ENCODE measurements at regions not wholly inside any gene's neighbourhood (a gene's known extent, or its start where the extent isn't known, plus 50 kb on each side); places are given as distances from the start of the nearest gene placed in this dataset.

DNA sequence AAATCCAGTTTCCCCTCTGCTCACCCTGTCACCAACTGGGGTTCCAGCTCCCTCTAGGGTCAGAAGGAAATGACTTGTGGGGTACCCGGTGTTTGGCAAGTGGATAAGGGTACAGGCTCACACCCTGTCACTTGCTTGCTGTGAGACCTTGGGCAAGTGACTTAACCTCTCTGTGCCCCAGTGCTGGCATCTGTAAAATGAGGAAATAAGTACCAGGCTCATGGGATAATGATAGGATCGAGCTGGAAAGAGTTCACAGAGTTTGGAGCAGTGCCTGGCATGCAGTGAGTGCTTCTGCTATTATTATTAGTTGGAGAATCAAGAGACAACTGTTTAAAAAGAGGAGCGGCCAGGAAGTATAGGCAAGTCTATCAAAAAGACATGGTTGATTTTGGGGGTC is 53.7 kb upstream of the DLX4 start:
- H2BK15ac ChIP-seq (ENCODE audit: low read depth, poor library complexity, severe bottlenecking): no peak overlapping the region
- H2BK12ac ChIP-seq (ENCODE audit: low read length in 2 of 2): no peak overlapping the region
- H3K79me1 ChIP-seq (replicated peaks; ENCODE audit: low read length, poor library complexity, severe bottlenecking): no peaks in the 10 kb centered on the region
- H2BK120ac ChIP-seq (ENCODE audit: low read depth, low read length): no peak overlapping the region
- peaks cover 35 to 49% of the 10 kb centered on the region in 2 experiments for H3K27me3 ChIP-seq (ENCODE audit: control insufficient read depth in 1 of 2, insufficient read depth in 1 of 2, low read length in 2 of 2)
- no peak overlapping the region for H2AFZ ChIP-seq (ENCODE audit: low read depth, low read length)
- no peak overlapping the region for H4K91ac ChIP-seq (ENCODE audit: low read length)
- 48% methylated on average over 3 of the region's 3 CpGs for WGBS
- H3K18ac ChIP-seq (ENCODE audit: low read depth in 1 of 2, low read length in 2 of 2): no peak overlapping the region
- H3K9ac ChIP-seq (ENCODE audit: low read length): no peak overlapping the region
- H2BK5ac ChIP-seq (ENCODE audit: low read depth, low read length, poor library complexity, severe bottlenecking): no peak overlapping the region
- no peak overlapping the region for H3K4me2 ChIP-seq (ENCODE audit: low read length, poor library complexity, severe bottlenecking)
- no peak overlapping the region for H3K14ac ChIP-seq (ENCODE audit: low read length in 2 of 2)
- H2AK5ac ChIP-seq (ENCODE audit: low read length, severe bottlenecking): no peak overlapping the region
- DNase-seq: no peak
- no peaks in the 10 kb centered on the region for H3K36me3 ChIP-seq (ENCODE audit: control insufficient read depth in 1 of 2, insufficient read depth in 2 of 2, low read depth in 1 of 2, low read length in 2 of 2)
- H3K23ac ChIP-seq (ENCODE audit: low read length in 2 of 2): no peak overlapping the region
- no peak overlapping the region for H3K27ac ChIP-seq (ENCODE audit: low read length, poor library complexity, severe bottlenecking)
- H3K9me3 ChIP-seq (ENCODE audit: control insufficient read depth, low read length): no peaks in the 10 kb centered on the region
- no peak overlapping the region for H3K4me3 ChIP-seq (ENCODE audit: insufficient read depth in 1 of 2, low read depth in 1 of 2, low read length in 2 of 2)
- H3K4ac ChIP-seq (ENCODE audit: low read depth in 1 of 2, low read length in 2 of 2): no peak overlapping the region
- peaks cover 30% of the 10 kb centered on the region for H3K4me1 ChIP-seq (ENCODE audit: control insufficient read depth, insufficient read depth, low read depth, low read length)
- H4K8ac ChIP-seq (ENCODE audit: low read length): no peak overlapping the region

DNA sequence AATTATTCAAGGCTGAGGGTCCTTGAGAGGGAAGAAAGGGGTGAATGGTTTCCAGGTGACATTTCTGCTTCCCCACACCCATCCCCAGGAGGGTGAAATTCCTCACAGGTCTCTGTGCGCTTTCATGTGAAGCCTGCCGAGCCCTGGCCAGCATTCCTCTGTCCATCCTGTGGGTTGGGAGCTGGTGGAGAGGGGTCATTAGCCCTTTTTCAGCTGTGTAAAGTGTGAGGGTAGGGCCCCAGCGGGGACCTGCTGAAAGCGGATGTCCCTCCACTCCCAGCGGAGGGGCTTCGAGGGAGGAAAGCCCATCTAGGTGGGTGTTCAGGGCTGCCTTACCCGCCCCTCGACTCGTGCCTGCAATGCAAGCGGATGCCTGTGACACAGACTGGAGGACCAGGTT is 53.3 kb upstream of the DLX4 start:
- Histone ChIP-seq H2BK120ac (ENCODE audit: low read depth, low read length) (no peak overlapping the region), H3K9me3 (ENCODE audit: control insufficient read depth, low read length) (no peaks in the 10 kb centered on the region), H3K14ac (ENCODE audit: low read length in 2 of 2) (no peak overlapping the region), H3K4me2 (ENCODE audit: low read length, poor library complexity, severe bottlenecking) (no peak overlapping the region), H2BK5ac (ENCODE audit: low read depth, low read length, poor library complexity, severe bottlenecking) (no peak overlapping the region), H3K36me3 (ENCODE audit: control insufficient read depth in 1 of 2, insufficient read depth in 2 of 2, low read depth in 1 of 2, low read length in 2 of 2) (no peaks in the 10 kb centered on the region), H3K9ac (ENCODE audit: low read length) (no peak overlapping the region), H4K8ac (ENCODE audit: low read length) (no peak overlapping the region), H3K27ac (ENCODE audit: low read length, poor library complexity, severe bottlenecking) (no peak overlapping the region), H3K23ac (ENCODE audit: low read length in 2 of 2) (no peak overlapping the region), H3K4me3 (ENCODE audit: insufficient read depth in 1 of 2, low read depth in 1 of 2, low read length in 2 of 2) (no peak overlapping the region), H2AFZ (ENCODE audit: low read depth, low read length) (no peak overlapping the region), H3K27me3 (ENCODE audit: control insufficient read depth in 1 of 2, insufficient read depth in 1 of 2, low read length in 2 of 2) (peaks cover 32 to 46% of the 10 kb centered on the region in 2 experiments), H2AK5ac (ENCODE audit: low read length, severe bottlenecking) (no peak overlapping the region), H3K4me1 (ENCODE audit: control insufficient read depth, insufficient read depth, low read depth, low read length) (peaks cover 29% of the 10 kb centered on the region), H3K4ac (ENCODE audit: low read depth in 1 of 2, low read length in 2 of 2) (no peak overlapping the region), H3K18ac (ENCODE audit: low read depth in 1 of 2, low read length in 2 of 2) (no peak overlapping the region), H2BK15ac (ENCODE audit: low read depth, poor library complexity, severe bottlenecking) (no peak overlapping the region), H3K79me1 (replicated peaks; ENCODE audit: low read length, poor library complexity, severe bottlenecking) (no peaks in the 10 kb centered on the region), H4K91ac (ENCODE audit: low read length) (no peak overlapping the region), H2BK12ac (ENCODE audit: low read length in 2 of 2) (no peak overlapping the region)
- no peak for DNase-seq
- 40% methylated on average over 10 of the region's 10 CpGs for WGBS

DNA sequence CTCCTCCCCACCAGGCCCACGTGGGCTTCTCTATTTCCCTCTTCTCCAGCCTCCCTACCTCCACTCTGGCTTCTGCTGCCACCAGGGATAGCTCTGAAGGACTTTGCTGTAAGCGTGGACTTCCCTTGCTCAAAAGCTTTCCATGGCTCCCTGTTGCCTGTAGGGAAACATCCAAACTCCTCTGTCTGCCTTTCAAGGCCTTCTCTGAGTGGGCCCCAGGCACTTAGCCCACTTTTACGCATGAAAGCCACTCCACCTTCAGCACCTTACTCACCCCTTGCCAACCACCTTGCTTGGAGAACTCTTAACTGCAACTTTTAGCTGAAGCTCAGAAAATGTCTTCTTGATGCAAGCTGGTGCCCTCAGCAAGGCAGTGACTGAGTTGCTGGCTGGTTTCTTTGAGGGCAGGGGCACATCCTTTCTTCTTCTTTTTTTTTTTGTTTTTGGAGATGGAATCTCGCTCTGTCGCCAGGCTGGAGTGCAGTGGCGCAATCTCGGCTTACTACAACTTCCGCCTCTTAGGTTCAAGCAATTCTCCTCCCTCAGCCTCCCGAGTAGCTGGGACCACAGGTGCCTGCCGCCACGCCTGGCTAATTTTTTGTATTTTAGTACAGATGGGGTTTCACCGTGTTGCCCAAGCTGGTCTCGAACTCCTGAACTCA is 52.0 kb upstream of the DLX4 start:
- peaks cover 20 to 37% of the 10 kb centered on the region in 2 experiments for H3K27me3 ChIP-seq (ENCODE audit: control insufficient read depth in 1 of 2, insufficient read depth in 1 of 2, low read length in 2 of 2)
- 84% methylated on average over 13 of the region's 13 CpGs for WGBS
- no peak overlapping the region for H2BK12ac ChIP-seq (ENCODE audit: low read length in 2 of 2)
- no peak overlapping the region for H3K23ac ChIP-seq (ENCODE audit: low read length in 2 of 2)
- no peak for DNase-seq
- H3K18ac ChIP-seq (ENCODE audit: low read depth in 1 of 2, low read length in 2 of 2): no peak overlapping the region
- H2BK15ac ChIP-seq (ENCODE audit: low read depth, poor library complexity, severe bottlenecking): no peak overlapping the region
- no peak overlapping the region for H2BK120ac ChIP-seq (ENCODE audit: low read depth, low read length)
- no peak overlapping the region for H4K91ac ChIP-seq (ENCODE audit: low read length)
- H2BK5ac ChIP-seq (ENCODE audit: low read depth, low read length, poor library complexity, severe bottlenecking): no peak overlapping the region
- no peaks in the 10 kb centered on the region for H3K79me1 ChIP-seq (replicated peaks; ENCODE audit: low read length, poor library complexity, severe bottlenecking)
- no peak overlapping the region for H3K4ac ChIP-seq (ENCODE audit: low read depth in 1 of 2, low read length in 2 of 2)
- H3K27ac ChIP-seq (ENCODE audit: low read length, poor library complexity, severe bottlenecking): no peak overlapping the region
- H3K9me3 ChIP-seq (ENCODE audit: control insufficient read depth, low read length): no peaks in the 10 kb centered on the region
- H3K4me2 ChIP-seq (ENCODE audit: low read length, poor library complexity, severe bottlenecking): no peak overlapping the region
- no peak overlapping the region for H2AFZ ChIP-seq (ENCODE audit: low read depth, low read length)
- H4K8ac ChIP-seq (ENCODE audit: low read length): no peak overlapping the region
- peaks cover 35% of the 10 kb centered on the region for H3K4me1 ChIP-seq (ENCODE audit: control insufficient read depth, insufficient read depth, low read depth, low read length)
- no peak overlapping the region for H3K4me3 ChIP-seq (ENCODE audit: insufficient read depth in 1 of 2, low read depth in 1 of 2, low read length in 2 of 2)
- no peak overlapping the region for H3K9ac ChIP-seq (ENCODE audit: low read length)
- no peak overlapping the region for H2AK5ac ChIP-seq (ENCODE audit: low read length, severe bottlenecking)
- no peak overlapping the region for H3K14ac ChIP-seq (ENCODE audit: low read length in 2 of 2)
- no peaks in the 10 kb centered on the region for H3K36me3 ChIP-seq (ENCODE audit: control insufficient read depth in 1 of 2, insufficient read depth in 2 of 2, low read depth in 1 of 2, low read length in 2 of 2)

DNA sequence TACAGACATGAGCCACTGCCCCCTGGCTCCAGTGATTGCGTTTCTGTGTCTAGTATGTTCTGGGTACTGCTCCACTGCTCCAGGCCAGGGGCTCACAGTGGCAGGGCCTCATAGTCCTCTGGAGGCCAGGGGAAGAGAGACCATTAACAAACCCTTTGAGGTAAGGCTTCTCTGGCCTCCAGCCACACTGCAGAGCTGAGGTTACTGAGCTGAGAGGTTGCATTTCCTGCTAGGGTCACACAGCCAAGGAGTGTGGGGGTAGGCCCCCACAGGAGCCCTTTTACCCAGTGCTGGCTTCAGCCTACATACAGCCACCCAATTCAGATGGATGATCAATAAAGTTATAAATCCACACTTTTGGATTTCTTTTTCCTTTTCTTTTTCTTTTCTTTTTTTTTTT is 50.4 kb upstream of the DLX4 start:
- no peak overlapping the region for H3K9ac ChIP-seq (ENCODE audit: low read length)
- no peak overlapping the region for H3K23ac ChIP-seq (ENCODE audit: low read length in 2 of 2)
- no peak overlapping the region for H3K27ac ChIP-seq (ENCODE audit: low read length, poor library complexity, severe bottlenecking)
- H3K4me3 ChIP-seq (ENCODE audit: insufficient read depth in 1 of 2, low read depth in 1 of 2, low read length in 2 of 2): no peak overlapping the region
- H2AFZ ChIP-seq (ENCODE audit: low read depth, low read length): no peak overlapping the region
- H3K27me3 ChIP-seq (ENCODE audit: control insufficient read depth in 1 of 2, insufficient read depth in 1 of 2, low read length in 2 of 2): peaks cover 15 to 34% of the 10 kb centered on the region in 2 experiments
- H2BK5ac ChIP-seq (ENCODE audit: low read depth, low read length, poor library complexity, severe bottlenecking): no peak overlapping the region
- H4K91ac ChIP-seq (ENCODE audit: low read length): no peak overlapping the region
- no peak overlapping the region for H4K8ac ChIP-seq (ENCODE audit: low read length)
- H2AK5ac ChIP-seq (ENCODE audit: low read length, severe bottlenecking): no peak overlapping the region
- H3K14ac ChIP-seq (ENCODE audit: low read length in 2 of 2): no peak overlapping the region
- no peaks in the 10 kb centered on the region for H3K79me1 ChIP-seq (replicated peaks; ENCODE audit: low read length, poor library complexity, severe bottlenecking)
- H2BK12ac ChIP-seq (ENCODE audit: low read length in 2 of 2): no peak overlapping the region
- DNase-seq: no peak
- H3K4me1 ChIP-seq (ENCODE audit: control insufficient read depth, insufficient read depth, low read depth, low read length): peaks cover 32% of the 10 kb centered on the region
- H3K4ac ChIP-seq (ENCODE audit: low read depth in 1 of 2, low read length in 2 of 2): no peak overlapping the region
- no peaks in the 10 kb centered on the region for H3K36me3 ChIP-seq (ENCODE audit: control insufficient read depth in 1 of 2, insufficient read depth in 2 of 2, low read depth in 1 of 2, low read length in 2 of 2)
- no peak overlapping the region for H3K4me2 ChIP-seq (ENCODE audit: low read length, poor library complexity, severe bottlenecking)
- no peak overlapping the region for H2BK120ac ChIP-seq (ENCODE audit: low read depth, low read length)
- WGBS: 85% methylated on average over 1 of the region's 1 CpG
- no peak overlapping the region for H3K18ac ChIP-seq (ENCODE audit: low read depth in 1 of 2, low read length in 2 of 2)
- no peak overlapping the region for H2BK15ac ChIP-seq (ENCODE audit: low read depth, poor library complexity, severe bottlenecking)
- H3K9me3 ChIP-seq (ENCODE audit: control insufficient read depth, low read length): no peaks in the 10 kb centered on the region
